HEK293 (cell line): ENCODE measurements at regions not wholly inside any gene's neighbourhood (a gene's known extent, or its start where the extent isn't known, plus 50 kb on each side); places are given as distances from the start of the nearest gene placed in this dataset.

ENCODE experiments used
- CTCF ChIP-seq: fragments of 450-650 bp; formaldehyde crosslinking; IDR thresholded peaks from 2 replicates; pipeline ENCODE4 v1.5.1; 2016; ENCODE audit warnings: missing biosample characterization, missing genetic modification characterization
- YY1 ChIP-seq: fragments of 450-650 bp; formaldehyde crosslinking; IDR thresholded peaks from 2 replicates; pipeline ENCODE4 v1.5.1; 2018; ENCODE audit warnings: missing biosample characterization, missing genetic modification characterization
- ZBTB17 ChIP-seq: fragments of 450-650 bp; formaldehyde crosslinking; IDR thresholded peaks from 2 replicates; pipeline ENCODE4 v1.5.1; 2016; ENCODE audit warnings: missing biosample characterization, missing genetic modification characterization
- ZBTB20 ChIP-seq: fragments of 450-650 bp; formaldehyde crosslinking; IDR thresholded peaks from 2 replicates; pipeline ENCODE4 v1.5.1; 2016; ENCODE audit warnings: missing biosample characterization, missing genetic modification characterization
- ZFP41 ChIP-seq: fragments of 450-650 bp; formaldehyde crosslinking; IDR thresholded peaks from 2 replicates; pipeline ENCODE4 v1.5.1; 2016; ENCODE audit warnings: missing biosample characterization, missing genetic modification characterization, borderline replicate concordance
- ZNF777 ChIP-seq: fragments of 450-650 bp; formaldehyde crosslinking; IDR thresholded peaks from 2 replicates; pipeline ENCODE4 v1.5.1; 2017; ENCODE audit warnings: missing biosample characterization, missing genetic modification characterization, borderline replicate concordance

DNA sequence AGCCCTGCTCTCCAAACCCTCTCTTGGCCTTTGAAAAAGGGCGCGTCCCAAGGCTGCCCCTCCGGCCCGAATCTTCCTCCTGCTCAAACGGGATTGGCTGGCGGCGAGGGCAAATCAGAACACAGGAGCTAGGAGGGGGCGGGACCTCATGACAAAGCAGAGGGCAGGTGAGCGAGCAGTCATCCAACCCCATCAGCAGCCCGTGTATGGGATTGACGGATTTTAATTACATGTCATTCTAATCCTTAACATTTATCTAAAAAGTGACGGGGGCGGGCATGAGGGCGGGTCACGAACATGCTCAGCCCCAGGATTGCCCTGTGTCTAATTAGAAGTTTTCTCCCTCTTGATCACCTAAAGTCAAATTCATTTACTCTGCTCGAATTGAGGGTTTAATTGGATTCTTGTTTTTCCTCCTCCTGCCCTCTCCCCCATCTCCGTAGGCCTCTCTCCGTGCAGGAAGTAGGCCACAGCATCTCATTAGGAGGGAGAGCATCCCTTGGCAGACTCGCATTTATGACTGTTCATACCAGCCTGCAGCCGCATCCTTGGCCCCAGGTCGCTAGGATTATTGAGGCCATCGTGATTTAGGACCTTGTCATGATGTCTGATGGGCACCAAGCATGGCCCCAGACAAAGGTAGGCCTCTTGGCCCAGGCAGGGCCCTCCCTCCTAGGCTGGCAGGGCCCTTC, 147.1 kb downstream of the CHST1 start:
- TF ChIP-seq YY1 (tag by site-specific recombination) (no peak), ZNF777 (tag by site-specific recombination) (no peak), ZBTB20 (tag by site-specific recombination) (no peak), CTCF (tag by site-specific recombination) (no peak), ZBTB17 (tag by site-specific recombination) (no peak), ZFP41 (tag by site-specific recombination) (no peak)
